Peyer's patch (tissue), 4 donors: ENCODE measurements at regions not wholly inside any gene's neighbourhood (a gene's known extent, or its start where the extent isn't known, plus 50 kb on each side); places are given as distances from the start of the nearest gene placed in this dataset.

ENCODE experiments used
- DNase-seq, 3 donors: peaks; one replicate each; pipeline ENCODE4 v3.0.0-alpha.2; 2017 to 2019
- H3K27ac ChIP-seq, 4 donors: fragments of 200-600 bp; sonication (generic); one replicate each; pipeline ENCODE4 v1.5.1; 2016 to 2019
- H3K27me3 ChIP-seq, 2 donors: fragments of 200-600 bp; sonication (generic); one replicate each; pipeline ENCODE4 v1.5.1; 2019
- H3K36me3 ChIP-seq, 3 donors: fragments of 200-600 bp; sonication (generic); one replicate each; pipeline ENCODE4 v1.5.1; 2016 to 2019
- H3K4me1 ChIP-seq, 4 donors: fragments of 200-600 bp; sonication (generic); one replicate each; pipeline ENCODE4 v1.5.1; 2016 to 2019
- H3K4me3 ChIP-seq, 4 donors: fragments of 200-600 bp; sonication (generic); 1 replicate in 3 of 4; 2 replicates in 1 of 4; pipeline ENCODE4 v1.5.1; 2016 to 2019; ENCODE audit warnings: mild to moderate bottlenecking in 1 of 4
- H3K9me3 ChIP-seq, 4 donors: fragments of 200-600 bp; sonication (generic); one replicate each; pipeline ENCODE4 v1.5.1; 2016 to 2019; ENCODE audit warnings: mild to moderate bottlenecking in 1 of 4
- CTCF ChIP-seq, 6 experiments: fragments of 450-650 bp in 4 of 6; fragments of 200-600 bp in 2 of 6; sonication (generic) in 1 of 6; IDR thresholded peaks; one replicate each; pipeline ENCODE4 v1.5.1; 2017 to 2019; ENCODE audit warnings: antibody characterized with exemption in 6 of 6, mild to moderate bottlenecking in 3 of 6, moderate library complexity in 1 of 6
- POLR2A ChIP-seq, 2 donors: fragments of 450-650 bp; IDR thresholded peaks; one replicate each; pipeline ENCODE4 v1.5.1; 2017; ENCODE audit warnings: antibody characterized with exemption in 2 of 2, mild to moderate bottlenecking in 2 of 2, moderate library complexity in 2 of 2

GRCh38 chr2:163370169-163370886 lies 365.5 kb downstream of the FIGN start:
- no peak for TF ChIP-seq CTCF (IDR thresholded peaks at IDR 0.05)
- TF ChIP-seq POLR2A (IDR thresholded peaks at IDR 0.05), result no peak
- Histone ChIP-seq H3K27me3 (no peaks in the 10 kb centered on the region), H3K4me1 (no peaks in the 10 kb centered on the region), H3K36me3 (no peaks in the 10 kb centered on the region), H3K27ac (no peak overlapping the region), H3K9me3 (no peaks in the 10 kb centered on the region), H3K4me3 (no peak overlapping the region)
- DNase-seq, result no peak

- no peaks in the 10 kb centered on the region for H3K36me3 ChIP-seq
- TF ChIP-seq CTCF (IDR thresholded peaks at IDR 0.05) (no peak), POLR2A (IDR thresholded peaks at IDR 0.05) (no peak)
- no peaks in the 10 kb centered on the region for H3K27me3 ChIP-seq
- no peaks in the 10 kb centered on the region for H3K9me3 ChIP-seq
- no peak for DNase-seq
- no peaks in the 10 kb centered on the region for H3K4me1 ChIP-seq
- H3K27ac ChIP-seq, result no peak overlapping the region
- no peak overlapping the region for H3K4me3 ChIP-seq
Observed at GRCh38 chr2:163369111-163369510, 366.7 kb downstream of the FIGN start.

GRCh38 chr2:163368655-163369054 lies 367.2 kb downstream of the FIGN start:
- Histone ChIP-seq H3K9me3 (no peaks in the 10 kb centered on the region), H3K36me3 (no peaks in the 10 kb centered on the region), H3K27ac (no peak overlapping the region), H3K27me3 (no peaks in the 10 kb centered on the region), H3K4me1 (no peaks in the 10 kb centered on the region), H3K4me3 (no peak overlapping the region)
- no peak for DNase-seq
- TF ChIP-seq CTCF (IDR thresholded peaks at IDR 0.05) (no peak), POLR2A (IDR thresholded peaks at IDR 0.05) (no peak)

DNA sequence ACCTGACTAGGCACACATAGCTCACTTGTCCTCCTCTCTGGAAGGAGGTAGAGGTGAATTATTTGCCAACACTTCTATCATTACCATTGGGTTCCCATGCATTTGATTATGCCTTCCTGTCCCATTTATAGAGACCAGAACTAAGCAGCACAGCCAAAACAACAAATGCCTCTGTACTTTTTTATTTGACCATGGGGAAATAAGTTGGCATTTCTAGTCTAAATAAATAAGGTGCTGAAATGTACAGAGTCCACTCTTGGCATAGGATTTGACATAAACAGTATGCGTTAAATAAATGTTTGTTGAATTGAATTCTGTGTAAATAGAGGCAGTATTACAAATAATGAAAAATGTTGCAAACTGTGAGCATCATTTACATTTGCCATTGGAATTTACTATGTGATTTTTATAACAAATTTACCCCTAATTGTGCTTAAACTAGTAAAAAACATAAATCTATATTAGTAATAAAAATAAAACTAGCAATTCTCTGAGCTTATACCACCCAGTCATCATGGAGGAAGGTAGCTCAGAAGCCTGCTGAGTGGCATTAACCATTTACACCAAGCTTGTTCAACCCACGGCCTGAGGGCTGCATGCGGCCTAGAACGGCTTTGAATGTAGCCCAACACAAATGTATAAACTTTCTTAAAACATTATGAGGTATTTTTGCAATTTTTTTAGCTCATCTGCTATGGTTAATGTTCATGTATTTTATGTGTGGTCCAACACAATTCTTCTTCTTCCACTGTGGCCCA lies 367.8 kb downstream of the FIGN start:
- Histone ChIP-seq H3K36me3 (no peaks in the 10 kb centered on the region), H3K9me3 (no peaks in the 10 kb centered on the region), H3K4me1 (no peaks in the 10 kb centered on the region), H3K4me3 (no peak overlapping the region), H3K27me3 (no peaks in the 10 kb centered on the region), H3K27ac (no peak overlapping the region)
- DNase-seq, result no peak
- TF ChIP-seq POLR2A (IDR thresholded peaks at IDR 0.05) (no peak), CTCF (IDR thresholded peaks at IDR 0.05) (no peak)

- no peak overlapping the region for H3K27ac ChIP-seq
- H3K4me3 ChIP-seq, result no peak overlapping the region
- no peaks in the 10 kb centered on the region for H3K4me1 ChIP-seq
- DNase-seq, result no peak
- H3K27me3 ChIP-seq, result no peaks in the 10 kb centered on the region
- no peaks in the 10 kb centered on the region for H3K9me3 ChIP-seq
- H3K36me3 ChIP-seq, result no peaks in the 10 kb centered on the region
- no peak for TF ChIP-seq CTCF (IDR thresholded peaks at IDR 0.05)
- TF ChIP-seq POLR2A (IDR thresholded peaks at IDR 0.05), result no peak
Observed at GRCh38 chr2:163364736-163365135, 371.1 kb downstream of the FIGN start.
